ENCODE measurements at regions not wholly inside any gene's neighbourhood (a gene's known extent, or its start where the extent isn't known, plus 50 kb on each side); places are given as distances from the start of the nearest gene placed in this dataset.

DNA sequence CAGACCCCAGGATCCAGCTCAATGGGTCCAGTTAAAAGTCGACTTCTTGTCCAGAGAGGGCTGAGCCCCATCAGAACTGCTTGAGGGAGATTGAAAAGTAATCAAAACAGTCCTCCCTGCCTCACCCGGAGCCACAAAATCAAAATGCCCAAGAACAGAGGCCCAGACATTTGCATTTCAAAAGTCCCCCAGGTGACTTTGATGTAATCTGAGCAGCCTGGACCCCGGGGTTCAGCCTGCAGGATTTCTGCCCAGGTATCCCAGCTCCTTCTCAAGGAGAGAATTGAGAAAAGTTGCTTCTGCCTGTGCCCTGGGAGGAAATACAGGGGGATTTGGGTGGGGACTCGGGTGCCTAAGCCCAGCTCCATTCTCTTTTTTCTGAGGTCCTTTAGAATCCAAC lies 1385.0 kb downstream of the TBC1D22A start:
- no peak for TF ChIP-seq EZH2phosphoT487 (IDR thresholded peaks at IDR 0.05; ENCODE audit: insufficient read depth, low read depth)
- TF ChIP-seq EZH2 (IDR thresholded peaks at IDR 0.05; ENCODE audit: insufficient read depth, poor library complexity, severe bottlenecking): no peak
